Loucy (cell line): ENCODE measurements at regions not wholly inside any gene's neighbourhood (a gene's known extent, or its start where the extent isn't known, plus 50 kb on each side); places are given as distances from the start of the nearest gene placed in this dataset.

Source experiments
- H2AFZ ChIP-seq: fragments of 200-600 bp; sonication (generic); 2 replicates; pipeline ENCODE4 v1.6.0; 2016; ENCODE audit warnings: antibody characterized with exemption, mild to moderate bottlenecking, low read length, moderate library complexity
- H3F3A ChIP-seq: fragments of 200-600 bp; 2 replicates; pipeline ENCODE4 v1.6.0; 2016; ENCODE audit warnings: antibody characterized with exemption, low read depth, mild to moderate bottlenecking
- H3K27me3 ChIP-seq: fragments of 200-600 bp; sonication (generic); 2 replicates; pipeline ENCODE4 v1.6.1; 2014; ENCODE audit warnings: low read length, mild to moderate bottlenecking; ENCODE audit not compliant: insufficient read depth, poor library complexity, severe bottlenecking
- H3K36me3 ChIP-seq: fragments of 200-600 bp; sonication (generic); 2 replicates; pipeline ENCODE4 v1.6.1; 2016; ENCODE audit warnings: low read length; ENCODE audit not compliant: insufficient read depth
- H3K4me1 ChIP-seq: fragments of 200-600 bp; sonication (generic); 2 replicates; pipeline ENCODE4 v1.5.1; 2014; ENCODE audit warnings: low read length, mild to moderate bottlenecking; ENCODE audit not compliant: insufficient read depth, poor library complexity, severe bottlenecking
- H3K4me2 ChIP-seq: fragments of 200-600 bp; sonication (generic); 2 replicates; pipeline ENCODE4 v1.6.0; 2014; ENCODE audit warnings: antibody characterized with exemption, low read length, low read depth, mild to moderate bottlenecking; ENCODE audit not compliant: poor library complexity, severe bottlenecking
- H3K4me3 ChIP-seq: fragments of 200-600 bp; sonication (generic); 2 replicates; pipeline ENCODE4 v1.5.1; 2014; ENCODE audit warnings: low read length, mild to moderate bottlenecking, mixed read lengths; ENCODE audit not compliant: poor library complexity, severe bottlenecking
- H3K79me2 ChIP-seq: fragments of 200-600 bp; sonication (generic); 2 replicates; pipeline ENCODE4 v1.6.1; 2014; ENCODE audit warnings: low read length; ENCODE audit not compliant: insufficient read depth
- H3K9ac ChIP-seq: fragments of 200-600 bp; sonication (generic); 2 replicates; pipeline ENCODE4 v1.6.0; 2014; ENCODE audit warnings: mild to moderate bottlenecking, low read depth, low read length, moderate library complexity; ENCODE audit not compliant: poor library complexity, severe bottlenecking
- H3K9me2 ChIP-seq: fragments of 200-600 bp; sonication (generic); replicated peaks from 2 replicates; pipeline ENCODE4 v1.6.1; 2016; ENCODE audit warnings: low read depth, low read length, mixed read lengths
- H3K9me3 ChIP-seq: fragments of 200-600 bp; sonication (generic); 2 replicates; pipeline ENCODE4 v1.6.1; 2014; ENCODE audit warnings: mild to moderate bottlenecking, antibody characterized with exemption, low read length, low read depth; ENCODE audit not compliant: insufficient read depth
- H4K20me1 ChIP-seq: fragments of 200-600 bp; sonication (generic); 2 replicates; pipeline ENCODE4 v1.6.0; 2014; ENCODE audit warnings: antibody characterized with exemption, low read length, mild to moderate bottlenecking; ENCODE audit not compliant: insufficient read depth, poor library complexity, severe bottlenecking
- EZH2phosphoT487 ChIP-seq: fragments of 200-600 bp; IDR thresholded peaks from 2 replicates; pipeline ENCODE4 v1.6.1; 2018; ENCODE audit warnings: antibody characterized with exemption, mild to moderate bottlenecking, moderate library complexity, borderline replicate concordance
- TF ChIP-seq, protein P1 (sequence below): fragments of 200-600 bp; sonication (generic); conservative IDR thresholded peaks from 2 replicates; pipeline ENCODE4 v1.5.1; 2014; ENCODE audit warnings: mild to moderate bottlenecking, antibody characterized with exemption, low read length

GRCh38 chr15:96838081-96838480, 507.6 kb downstream of the NR2F2 start:
- Histone ChIP-seq H3K4me3 (no peak overlapping the region), H3K9me3 (no peaks in the 10 kb centered on the region; the same call in 1 of the 2 replicates), H3K27me3 (no peaks in the 10 kb centered on the region), H2AFZ (no peak overlapping the region), H3F3A (no peaks in the 10 kb centered on the region), H3K4me1 (no peaks in the 10 kb centered on the region), H3K79me2 (no peaks in the 10 kb centered on the region), H3K9me2 (no peaks in the 10 kb centered on the region), H4K20me1 (no peaks in the 10 kb centered on the region), H3K4me2 (no peak overlapping the region), H3K9ac (no peak overlapping the region), H3K36me3 (no peaks in the 10 kb centered on the region)
- TF ChIP-seq EZH2phosphoT487: no peak
- TF ChIP-seq, protein P1, sequence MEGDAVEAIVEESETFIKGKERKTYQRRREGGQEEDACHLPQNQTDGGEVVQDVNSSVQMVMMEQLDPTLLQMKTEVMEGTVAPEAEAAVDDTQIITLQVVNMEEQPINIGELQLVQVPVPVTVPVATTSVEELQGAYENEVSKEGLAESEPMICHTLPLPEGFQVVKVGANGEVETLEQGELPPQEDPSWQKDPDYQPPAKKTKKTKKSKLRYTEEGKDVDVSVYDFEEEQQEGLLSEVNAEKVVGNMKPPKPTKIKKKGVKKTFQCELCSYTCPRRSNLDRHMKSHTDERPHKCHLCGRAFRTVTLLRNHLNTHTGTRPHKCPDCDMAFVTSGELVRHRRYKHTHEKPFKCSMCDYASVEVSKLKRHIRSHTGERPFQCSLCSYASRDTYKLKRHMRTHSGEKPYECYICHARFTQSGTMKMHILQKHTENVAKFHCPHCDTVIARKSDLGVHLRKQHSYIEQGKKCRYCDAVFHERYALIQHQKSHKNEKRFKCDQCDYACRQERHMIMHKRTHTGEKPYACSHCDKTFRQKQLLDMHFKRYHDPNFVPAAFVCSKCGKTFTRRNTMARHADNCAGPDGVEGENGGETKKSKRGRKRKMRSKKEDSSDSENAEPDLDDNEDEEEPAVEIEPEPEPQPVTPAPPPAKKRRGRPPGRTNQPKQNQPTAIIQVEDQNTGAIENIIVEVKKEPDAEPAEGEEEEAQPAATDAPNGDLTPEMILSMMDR: no peak

- H3F3A ChIP-seq: no peaks in the 10 kb centered on the region
- no peaks in the 10 kb centered on the region for H3K4me1 ChIP-seq
- no peaks in the 10 kb centered on the region for H4K20me1 ChIP-seq
- no peaks in the 10 kb centered on the region for H3K27me3 ChIP-seq
- TF ChIP-seq, protein P1: no peak
- TF ChIP-seq EZH2phosphoT487: no peak
- H3K9ac ChIP-seq: no peak overlapping the region
- no peaks in the 10 kb centered on the region for H3K9me3 ChIP-seq
- H3K9me2 ChIP-seq: no peaks in the 10 kb centered on the region
- H3K4me2 ChIP-seq: no peak overlapping the region
- no peak overlapping the region for H3K4me3 ChIP-seq
- no peaks in the 10 kb centered on the region for H3K79me2 ChIP-seq
- no peaks in the 10 kb centered on the region for H3K36me3 ChIP-seq
- H2AFZ ChIP-seq: no peak overlapping the region
These were observed 518.9 kb downstream of the NR2F2 start for GRCh38 chr15:96849271-96849900.

DNA sequence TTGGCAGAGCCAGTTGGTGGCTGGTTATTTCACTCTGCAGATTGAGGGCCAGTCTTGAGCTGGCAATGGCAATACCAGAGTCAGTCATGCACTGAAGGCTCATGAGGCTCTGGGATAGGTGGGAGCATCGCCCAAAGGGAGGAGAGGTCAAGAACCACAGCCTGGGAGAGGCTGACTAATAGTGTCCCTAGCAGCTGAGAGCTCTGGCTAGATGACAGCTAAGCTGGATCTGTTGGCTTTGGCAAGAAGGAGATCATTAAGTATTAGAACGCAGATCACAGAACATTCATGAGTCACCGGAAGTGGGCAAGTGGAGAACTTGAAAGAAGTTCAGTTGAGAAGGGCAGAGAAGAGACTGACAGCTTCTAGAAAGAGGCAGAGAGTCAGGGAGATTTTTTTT, 521.1 kb downstream of the NR2F2 start:
- Histone ChIP-seq H3K79me2 (no peaks in the 10 kb centered on the region), H3K36me3 (no peaks in the 10 kb centered on the region), H2AFZ (no peak overlapping the region), H3K4me3 (no peak overlapping the region), H3K4me1 (no peaks in the 10 kb centered on the region), H3K9ac (no peak overlapping the region), H4K20me1 (no peaks in the 10 kb centered on the region), H3K9me3 (no peaks in the 10 kb centered on the region), H3K9me2 (no peaks in the 10 kb centered on the region), H3K27me3 (no peaks in the 10 kb centered on the region), H3K4me2 (no peak overlapping the region), H3F3A (no peaks in the 10 kb centered on the region)
- no peak for TF ChIP-seq EZH2phosphoT487
- TF ChIP-seq, protein P1: no peak
